Ovary (tissue), 7 donors: ENCODE measurements at regions not wholly inside any gene's neighbourhood (a gene's known extent, or its start where the extent isn't known, plus 50 kb on each side); places are given as distances from the start of the nearest gene placed in this dataset.
A peak's percentile ranks its signal among the peaks of the same experiment; 100 is the strongest.

Experiments used
- DNase-seq, 5 donors: peaks; one replicate each; pipeline ENCODE4 v3.0.0-alpha.2; 2019 to 2020
- H3K27ac ChIP-seq, 2 donors: fragments of 200-600 bp; one replicate each; pipeline versions ENCODE4 v1.5.1 to v1.8.0; 2019 to 2022
- H3K27me3 ChIP-seq: fragments of 200-600 bp; one replicate; pipeline ENCODE4 v1.8.0; 2022
- H3K36me3 ChIP-seq: fragments of 200-600 bp; sonication (generic); one replicate; pipeline ENCODE4 v1.5.1; 2019
- H3K4me1 ChIP-seq: one replicate; pipeline ENCODE4 v1.8.1; 2013; ENCODE audit warnings: mild to moderate bottlenecking, moderate library complexity; ENCODE audit not compliant: insufficient read depth
- H3K4me3 ChIP-seq: fragments of 200-600 bp; sonication (generic); one replicate; pipeline ENCODE4 v1.5.1; 2017
- H3K9me3 ChIP-seq, 2 donors: fragments of 200-600 bp in 1 of 2; sonication (generic) in 1 of 2; one replicate each; pipeline versions ENCODE4 v1.5.1 to v1.8.1; 2013 to 2019; ENCODE audit warnings: mild to moderate bottlenecking in 1 of 2, moderate library complexity in 1 of 2
- CTCF ChIP-seq, 3 donors: fragments of 450-650 bp in 2 of 3; fragments of 200-600 bp in 1 of 3; IDR thresholded peaks; one replicate each; pipeline versions ENCODE4 v1.5.1 to v1.8.0; 2016 to 2022; ENCODE audit warnings: antibody characterized with exemption in 3 of 3, mild to moderate bottlenecking in 1 of 3
- EP300 ChIP-seq: sonication (generic); formaldehyde crosslinking; IDR thresholded peaks from one replicate; pipeline ENCODE4 v1.6.1; 2017; ENCODE audit warnings: antibody characterized with exemption
- POLR2A ChIP-seq: fragments of 450-650 bp; IDR thresholded peaks from one replicate; pipeline ENCODE4 v1.6.1; 2017; ENCODE audit warnings: antibody characterized with exemption, mild to moderate bottlenecking, moderate library complexity
- WGBS, 3 donors: extraction: QIAGEN DNeasy Blood & Tissue Kit in 1 of 3; methylation state at CpG; one replicate each; pipeline versions ENCODE4 v1.1.5 to v1.1.7; 2013 to 2017; 5-methylcytosine and 5-hydroxymethylcytosine counted together
- intact Hi-C, 4 donors: fragments of 100-400 bp; cut with DNase I; formaldehyde crosslinking; loops; one replicate each; pipeline versions ENCODE4 v1.11.0 to v1.15.1; 2022 to 2023
- donor health status: DM: no; HTN: no; CAD: no; lungs with moderate emphysema.
- donor health status: DM: no; HTN: no; CAD: no.
- donor health status: Bipolar disorder and iron deficiency.
- donor health status: DM: no; HTN: no; CAD: no.
- donor health status: DM: yes; HTN: yes; CAD: no.

GRCh38 chr16:51244887-51245657 lies 94.0 kb upstream of the SALL1 start:
- no peaks in the 10 kb centered on the region for H3K9me3 ChIP-seq
- H3K27ac ChIP-seq, result no peak overlapping the region
- H3K4me3 ChIP-seq, result no peak overlapping the region
- H3K4me1 ChIP-seq, result peaks cover 13% of the 10 kb centered on the region
- DNase-seq, result peak; percentile 32 to 80 (median 58)
- 9 to 11% (median 10%) methylated on average over 24 of the region's 24 CpGs for WGBS, 3 donors
- TF ChIP-seq CTCF (IDR thresholded peaks at IDR 0.05) (peak in 1 of 3 donors; percentile 8), POLR2A (no peak), EP300 (no peak)
- no peaks in the 10 kb centered on the region for H3K27me3 ChIP-seq
- intact Hi-C loops, result loop anchor here in 1 of 4 donors (10.0 kb wide), 1 partner anchor 90 kb away; the partner anchor contains the start of gene SALL1
- no peaks in the 10 kb centered on the region for H3K36me3 ChIP-seq

DNA sequence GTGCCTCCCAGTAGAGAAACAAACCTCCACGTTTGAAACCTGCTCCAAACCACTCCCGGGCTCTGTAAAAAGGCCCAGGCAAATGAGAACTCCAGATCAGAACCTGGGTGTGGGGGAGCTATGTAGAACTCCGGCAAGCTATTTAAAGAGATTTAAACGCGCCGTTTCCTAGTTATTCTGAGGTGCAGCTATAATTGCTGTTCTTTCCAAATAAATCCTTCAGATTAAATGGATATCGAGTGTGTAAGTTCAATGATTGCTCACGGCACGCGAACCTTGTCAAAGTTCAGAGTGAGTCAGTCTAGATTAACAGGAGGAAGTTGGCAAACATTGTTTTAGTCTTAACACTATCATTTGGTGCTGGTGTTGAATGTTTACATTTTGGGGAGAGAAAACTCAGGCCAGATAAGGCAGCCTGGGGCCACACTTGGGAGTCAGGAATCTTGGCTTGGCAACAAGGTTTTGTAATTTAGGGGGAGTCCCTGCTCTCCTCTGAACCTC lies 92.9 kb upstream of the SALL1 start:
- peak in 2 of 5 donors; percentile 52 to 54 for DNase-seq
- peaks cover 13% of the 10 kb centered on the region for H3K4me1 ChIP-seq
- no peak for TF ChIP-seq CTCF (IDR thresholded peaks at IDR 0.05)
- TF ChIP-seq POLR2A, result no peak
- no peak for TF ChIP-seq EP300
- intact Hi-C loops, result loop anchor here in 1 of 4 donors (10.0 kb wide), 1 partner anchor 89 kb away; the partner anchor contains the start of gene SALL1
- H3K9me3 ChIP-seq, result no peaks in the 10 kb centered on the region
- H3K27me3 ChIP-seq, result no peaks in the 10 kb centered on the region
- H3K36me3 ChIP-seq, result no peaks in the 10 kb centered on the region
- 2 to 6% (median 3%) methylated on average over 10 of the region's 10 CpGs for WGBS, 3 donors
- no peak overlapping the region for H3K27ac ChIP-seq
- H3K4me3 ChIP-seq, result no peak overlapping the region

DNA sequence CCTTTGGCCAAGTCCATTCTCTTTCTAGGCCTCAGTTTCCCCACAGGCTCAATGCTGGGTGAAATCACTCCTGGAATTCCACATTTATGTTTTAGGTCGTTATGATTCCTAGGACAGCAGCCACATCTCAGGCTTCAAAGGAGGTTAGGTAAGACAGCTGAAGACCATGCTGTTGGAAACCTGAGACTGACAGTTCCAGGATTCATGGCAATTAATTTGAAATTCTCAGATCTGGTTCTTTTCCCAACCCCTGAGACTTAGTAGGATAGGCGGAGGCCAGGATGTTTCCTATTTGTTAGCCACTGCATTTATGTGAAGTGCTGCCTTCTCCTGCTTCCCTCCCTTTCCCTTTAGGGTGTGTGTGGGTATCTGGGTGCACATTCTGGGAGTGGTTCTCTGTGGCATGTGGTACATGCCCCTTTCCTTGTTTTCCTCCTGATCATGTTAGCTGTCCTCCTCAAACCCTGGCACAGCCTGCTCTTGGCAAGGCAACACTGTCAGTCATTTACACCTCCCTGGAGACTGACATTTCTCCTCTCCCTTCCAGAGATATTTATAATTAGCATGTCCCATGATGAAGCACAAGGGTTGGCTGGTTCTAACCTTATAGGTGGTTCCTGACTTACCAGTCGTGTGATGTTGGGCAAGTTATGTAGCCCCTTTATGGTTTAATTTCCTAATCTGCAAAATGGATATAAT lies 91.4 kb upstream of the SALL1 start:
- Histone ChIP-seq H3K4me1 (peaks cover 13% of the 10 kb centered on the region), H3K9me3 (no peaks in the 10 kb centered on the region), H3K27ac (no peak overlapping the region), H3K36me3 (no peaks in the 10 kb centered on the region), H3K27me3 (no peaks in the 10 kb centered on the region), H3K4me3 (no peak overlapping the region)
- no peak for DNase-seq
- WGBS, 3 donors, result 79 to 85% (median 80%) methylated on average over 3 of the region's 3 CpGs
- TF ChIP-seq POLR2A, result no peak
- no peak for TF ChIP-seq CTCF (IDR thresholded peaks at IDR 0.05)
- no peak for TF ChIP-seq EP300
- intact Hi-C loops, result loop anchor here in 1 of 4 donors (10.0 kb wide), 1 partner anchor 88 kb away; the partner anchor contains the start of gene SALL1

DNA sequence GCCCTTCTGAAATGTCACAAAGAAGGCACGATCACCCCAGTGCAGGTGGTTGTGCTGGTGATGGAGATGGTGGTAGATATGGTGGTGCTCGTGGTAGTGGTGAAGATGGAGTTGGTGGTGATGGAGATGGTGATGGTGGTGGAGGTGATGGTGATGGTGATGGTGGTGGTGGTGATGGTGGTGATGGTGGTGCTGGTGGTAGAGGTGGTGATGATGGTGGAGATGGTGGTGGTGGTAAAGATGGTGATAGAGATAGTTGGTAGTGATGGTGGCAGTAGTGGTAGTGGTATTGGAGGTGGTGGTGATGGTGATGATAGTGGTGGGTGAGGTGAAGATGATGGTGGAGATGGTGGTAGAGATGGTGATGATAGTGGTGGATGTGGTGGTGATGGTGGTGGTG lies 88.1 kb upstream of the SALL1 start:
- H3K36me3 ChIP-seq, result no peaks in the 10 kb centered on the region
- no peak for DNase-seq
- no peak overlapping the region for H3K4me3 ChIP-seq
- H3K9me3 ChIP-seq, result no peaks in the 10 kb centered on the region
- H3K4me1 ChIP-seq, result peaks cover 2% of the 10 kb centered on the region
- TF ChIP-seq EP300, result no peak
- no peak for TF ChIP-seq CTCF (IDR thresholded peaks at IDR 0.05)
- TF ChIP-seq POLR2A, result no peak
- no peak overlapping the region for H3K27ac ChIP-seq
- 93 to 96% (median 96%) methylated on average over 2 of the region's 2 CpGs for WGBS, 3 donors
- no peaks in the 10 kb centered on the region for H3K27me3 ChIP-seq
- intact Hi-C loops, result no loop called here
